EH (cell line): ENCODE measurements at regions not wholly inside any gene's neighbourhood (a gene's known extent, or its start where the extent isn't known, plus 50 kb on each side); places are given as distances from the start of the nearest gene placed in this dataset.
"Not testable (repeated sequence)": the region's sequence is repeated elsewhere in the genome, so short reads cannot be mapped to it uniquely, and the experiment has no call there.

Experiments
- DNase-seq: peaks from one replicate; pipeline ENCODE4 v3.0.0-alpha.2; 2015; ENCODE audit warnings: low read depth

DNA sequence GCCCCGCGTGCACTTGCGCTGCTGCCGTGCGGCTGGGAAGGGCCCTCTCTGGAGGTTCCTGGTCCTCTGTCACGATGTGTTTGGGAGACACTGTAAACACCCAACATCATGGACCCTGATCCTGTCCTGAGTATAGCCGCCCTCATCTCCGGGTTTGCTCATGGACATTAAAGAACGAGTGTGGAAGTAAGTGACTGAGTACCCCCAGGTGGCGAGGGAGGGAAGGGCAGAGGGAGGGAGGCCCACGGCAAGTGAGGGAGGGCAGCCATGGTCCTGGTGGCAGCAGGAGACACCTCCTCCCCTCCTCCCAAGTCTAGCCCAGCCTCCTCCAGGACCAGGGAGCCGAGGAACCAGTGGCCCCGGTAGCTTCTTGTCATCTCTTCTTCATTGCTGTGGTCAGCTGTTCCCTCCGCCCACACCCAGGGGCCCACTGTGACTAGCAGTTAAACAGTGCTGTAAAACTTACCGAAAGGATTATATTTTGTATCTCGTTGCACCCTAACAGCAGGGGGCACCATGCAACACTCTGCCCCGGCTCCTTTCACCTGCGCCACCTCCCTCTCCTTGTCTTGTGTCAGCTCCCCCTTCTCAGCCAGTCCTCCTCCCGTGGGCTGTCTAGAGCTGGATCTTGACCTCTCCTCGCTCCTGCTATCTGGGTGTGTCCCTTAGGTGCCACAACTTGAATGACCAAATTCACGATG, 566.5 kb upstream of the B3GAT1 start:
- no peak for DNase-seq

- no peak for DNase-seq
Measured at GRCh38 chr11:134976551-134976950, 564.5 kb upstream of the B3GAT1 start.

DNA sequence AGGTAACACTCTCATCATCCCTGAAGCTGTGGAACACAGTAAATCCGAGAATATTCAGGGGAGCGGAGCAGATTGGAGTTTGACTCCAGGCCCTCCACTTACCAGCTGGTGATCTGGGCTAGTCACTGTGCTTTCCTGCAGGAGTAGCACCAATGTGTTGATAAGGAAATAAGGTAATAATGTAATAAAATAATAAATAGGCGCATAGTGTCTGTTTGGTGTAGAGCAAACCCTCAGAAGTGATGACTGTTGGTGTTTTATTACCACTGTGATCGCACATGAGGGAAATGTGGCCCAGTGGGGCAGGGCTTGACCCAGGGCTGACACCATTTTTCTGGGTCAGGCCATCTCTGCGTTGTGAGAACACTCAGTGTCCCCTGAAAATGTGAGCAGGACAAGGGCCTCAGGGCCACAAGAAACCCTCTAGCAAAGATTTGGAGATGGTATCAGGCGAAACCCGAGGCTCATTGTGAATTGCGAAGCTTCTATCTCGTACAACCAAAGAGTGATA, 563.9 kb upstream of the B3GAT1 start:
- DNase-seq: no peak

DNA sequence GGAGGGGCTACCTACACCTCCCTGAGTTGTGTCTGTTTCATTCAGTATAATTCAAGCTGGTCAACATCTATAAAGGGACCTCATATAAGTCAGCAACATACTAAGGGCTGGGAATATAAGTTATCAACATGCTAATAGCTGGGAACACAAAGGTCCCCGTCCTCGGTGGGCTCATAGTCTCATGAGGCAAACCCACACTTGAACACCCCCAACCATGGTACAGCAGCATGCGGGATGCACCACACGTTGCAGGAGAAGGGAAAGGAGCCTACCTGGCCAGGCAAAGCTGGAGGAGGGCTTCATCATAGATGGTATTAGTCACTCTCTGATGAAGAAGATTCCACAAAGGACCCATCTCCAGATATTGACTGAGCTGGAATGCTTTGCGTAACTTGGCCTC, 561.8 kb upstream of the B3GAT1 start:
- no peak for DNase-seq

DNA sequence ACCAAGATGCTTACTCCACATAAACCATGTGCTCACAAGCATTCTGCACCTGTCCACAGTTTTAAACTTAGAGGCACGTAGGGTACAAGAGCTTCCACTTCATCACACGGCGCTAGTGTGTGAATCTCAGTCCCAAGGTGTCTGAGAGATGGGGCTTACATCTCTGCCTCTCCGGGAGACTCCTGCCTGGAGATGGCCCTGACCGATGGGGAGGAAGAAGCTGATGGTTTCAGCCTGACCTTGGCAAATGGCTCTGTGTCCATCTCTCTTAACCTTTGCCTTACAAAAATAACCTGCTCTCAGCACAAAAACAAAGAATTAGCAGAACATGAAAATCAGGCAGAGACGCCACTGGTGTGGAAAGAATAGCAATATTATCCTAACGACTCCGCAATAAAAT, 559.3 kb upstream of the B3GAT1 start:
- no peak for DNase-seq

DNA sequence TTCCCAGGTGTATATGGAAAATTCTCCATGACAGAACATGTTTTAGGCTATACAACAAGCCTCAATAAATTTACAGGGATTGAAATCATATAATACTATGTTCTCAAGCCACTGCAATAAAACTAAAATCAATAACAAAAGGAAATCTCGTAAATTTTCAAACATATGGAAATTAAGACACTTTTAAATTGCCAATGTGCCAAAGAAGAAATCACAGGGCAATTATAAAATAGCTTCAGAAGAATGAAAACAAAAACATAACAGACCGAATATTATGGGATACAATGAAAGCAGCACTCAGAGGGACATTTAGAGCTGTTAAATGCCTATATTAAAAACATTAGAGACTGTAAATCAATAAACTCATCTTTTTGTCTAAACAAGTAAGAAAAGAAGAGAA, 555.7 kb upstream of the B3GAT1 start:
- DNase-seq: no peak

DNA sequence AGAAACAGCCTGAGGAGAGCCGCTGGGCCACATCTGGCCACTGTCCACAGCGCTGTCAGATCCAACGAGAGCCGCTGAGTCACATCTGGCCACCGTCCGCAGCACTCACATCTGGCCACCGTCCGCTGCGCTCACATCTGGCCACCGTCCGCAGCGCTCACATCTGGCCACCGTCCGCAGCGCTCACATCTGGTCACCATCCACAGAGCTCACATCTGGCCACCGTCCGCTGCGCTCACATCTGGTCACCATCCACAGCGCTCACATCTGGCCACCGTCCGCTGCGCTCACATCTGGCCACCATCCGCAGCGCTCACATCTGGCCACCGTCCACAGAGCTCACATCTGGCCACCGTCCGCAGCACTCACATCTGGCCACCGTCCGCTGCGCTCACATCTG, 549.3 kb upstream of the B3GAT1 start:
- not testable (repeated sequence) for DNase-seq

- DNase-seq: no peak
Measured at GRCh38 chr11:134958870-134959269, 546.8 kb upstream of the B3GAT1 start.

DNA sequence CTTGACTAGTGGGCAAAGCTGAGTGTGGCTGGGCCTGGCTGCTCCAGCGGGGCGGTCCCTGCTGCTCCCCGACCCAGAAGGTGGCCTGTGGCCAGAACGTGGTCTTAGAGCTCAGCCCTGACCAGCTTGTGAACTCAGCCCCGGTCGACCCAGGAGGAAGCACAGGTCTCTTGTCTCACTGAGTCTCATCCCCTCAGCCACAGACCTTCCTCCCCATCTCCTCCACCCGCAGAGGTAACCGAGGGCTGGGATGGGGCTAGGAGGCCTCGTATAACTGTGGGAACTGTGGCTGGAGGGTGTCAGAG, 546.2 kb upstream of the B3GAT1 start:
- no peak for DNase-seq

DNA sequence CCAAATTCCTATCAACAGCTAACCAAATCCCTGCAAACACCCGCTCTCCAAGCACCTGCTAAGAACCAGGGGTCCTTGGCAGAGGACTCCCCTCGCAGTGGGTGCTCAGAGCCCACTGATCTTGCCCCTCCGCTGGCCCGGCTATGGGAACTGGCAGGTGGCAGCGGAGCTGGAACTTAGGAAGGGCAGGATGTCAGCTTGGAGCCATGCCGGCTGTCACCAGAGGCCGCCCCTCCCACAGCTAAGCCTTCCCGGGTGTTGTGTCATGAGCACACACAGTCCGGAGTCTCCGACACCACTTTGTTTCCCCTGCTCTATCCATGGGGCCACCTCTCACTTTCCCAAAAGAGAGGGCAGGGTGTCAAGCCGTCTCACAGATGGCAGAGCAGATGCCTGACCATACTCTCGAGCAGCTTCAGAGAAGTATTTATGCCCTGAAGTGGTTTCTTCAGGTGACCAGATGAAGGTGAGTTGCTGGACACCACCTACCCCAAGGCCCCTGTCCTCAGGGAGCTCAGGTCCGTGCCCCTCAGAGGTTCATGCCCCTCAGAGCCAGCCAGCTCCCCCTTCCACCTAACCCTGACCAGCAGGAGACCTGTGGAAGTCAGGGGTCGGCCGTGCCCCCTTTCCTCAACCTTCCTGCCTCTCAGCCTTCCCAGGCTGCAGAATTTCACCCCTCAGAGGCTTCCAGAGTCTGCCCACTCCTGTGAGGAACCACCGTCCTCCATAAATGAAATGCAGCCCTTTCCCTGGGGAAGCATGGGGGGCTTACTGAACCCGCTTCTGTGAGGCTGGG, 545.7 kb upstream of the B3GAT1 start:
- DNase-seq: no peak

- no peak for DNase-seq
Measured at GRCh38 chr11:134956450-134957210, 544.6 kb upstream of the B3GAT1 start.

DNA sequence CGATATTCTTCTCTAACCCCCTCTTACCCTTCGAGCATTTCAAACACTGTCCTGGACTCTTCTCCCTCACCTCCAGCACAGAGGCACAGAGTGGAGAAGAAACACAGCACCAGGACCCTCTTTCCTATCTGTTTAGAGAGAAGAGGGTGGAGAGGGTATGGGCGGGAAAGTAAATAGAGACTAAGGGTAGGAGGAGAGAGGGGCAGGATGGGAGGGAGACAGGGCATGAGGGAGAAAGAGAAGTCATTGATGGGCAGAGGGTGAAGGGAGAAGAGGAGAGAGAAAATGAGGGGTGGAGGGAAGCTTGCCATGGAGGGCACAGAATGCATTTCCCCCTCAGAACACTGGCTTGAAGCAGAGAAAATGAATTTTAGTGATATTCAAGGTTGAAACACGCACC, 543.9 kb upstream of the B3GAT1 start:
- DNase-seq: not testable (repeated sequence)

- DNase-seq: no peak
Measured at GRCh38 chr11:134955281-134955680, 543.2 kb upstream of the B3GAT1 start.

DNA sequence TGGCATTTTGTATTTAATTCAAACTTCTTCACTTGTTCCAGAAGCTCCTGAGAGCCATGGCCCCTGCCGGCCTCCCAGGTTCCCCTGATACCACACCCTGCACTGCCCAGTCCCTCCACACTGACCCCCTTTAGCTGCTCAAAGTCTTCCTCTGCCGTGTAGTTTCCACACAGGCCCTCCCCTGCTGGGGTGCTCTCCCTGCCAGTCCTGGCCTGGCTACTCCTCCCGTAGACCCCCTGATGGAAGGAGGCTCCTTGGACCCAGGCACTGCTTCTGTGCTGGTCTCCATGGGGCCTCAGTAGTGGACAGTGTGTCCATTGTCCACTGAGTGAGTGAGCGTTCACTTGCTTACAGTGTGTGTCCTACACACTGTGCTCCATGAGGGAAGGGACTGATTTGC, 542.4 kb upstream of the B3GAT1 start:
- DNase-seq: not testable (repeated sequence)

DNA sequence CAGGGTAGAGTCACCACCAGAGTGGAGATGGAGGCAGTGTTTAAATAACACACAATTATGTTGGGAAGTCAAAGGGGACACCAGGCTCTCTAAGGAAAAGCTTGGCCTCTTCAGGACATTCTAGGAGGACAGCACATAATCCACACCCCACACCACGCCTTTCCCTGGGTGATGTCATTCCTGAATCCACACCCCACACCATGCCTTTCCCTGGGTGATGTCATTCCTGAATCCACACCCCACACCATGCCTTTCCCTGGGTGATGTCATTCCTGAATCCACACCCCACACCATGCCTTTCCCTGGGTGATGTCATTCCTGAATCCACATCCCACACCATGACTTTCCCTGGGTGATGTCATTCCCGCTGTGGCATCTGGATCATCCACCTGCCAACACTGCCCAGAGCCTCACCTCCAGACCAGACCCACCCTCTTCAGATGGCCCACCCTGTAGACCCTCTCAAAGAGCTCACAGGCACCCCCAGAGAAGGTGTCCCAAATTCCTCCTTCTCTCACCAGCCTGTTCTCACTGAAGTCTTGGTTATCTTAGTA, 541.5 kb upstream of the B3GAT1 start:
- DNase-seq: not testable (repeated sequence)

- peak; percentile 69 for DNase-seq
Measured at GRCh38 chr11:134951305-134951700, 539.3 kb upstream of the B3GAT1 start.

- peak; percentile 70 for DNase-seq
Measured at GRCh38 chr11:134950692-134951304, 538.8 kb upstream of the B3GAT1 start.

DNA sequence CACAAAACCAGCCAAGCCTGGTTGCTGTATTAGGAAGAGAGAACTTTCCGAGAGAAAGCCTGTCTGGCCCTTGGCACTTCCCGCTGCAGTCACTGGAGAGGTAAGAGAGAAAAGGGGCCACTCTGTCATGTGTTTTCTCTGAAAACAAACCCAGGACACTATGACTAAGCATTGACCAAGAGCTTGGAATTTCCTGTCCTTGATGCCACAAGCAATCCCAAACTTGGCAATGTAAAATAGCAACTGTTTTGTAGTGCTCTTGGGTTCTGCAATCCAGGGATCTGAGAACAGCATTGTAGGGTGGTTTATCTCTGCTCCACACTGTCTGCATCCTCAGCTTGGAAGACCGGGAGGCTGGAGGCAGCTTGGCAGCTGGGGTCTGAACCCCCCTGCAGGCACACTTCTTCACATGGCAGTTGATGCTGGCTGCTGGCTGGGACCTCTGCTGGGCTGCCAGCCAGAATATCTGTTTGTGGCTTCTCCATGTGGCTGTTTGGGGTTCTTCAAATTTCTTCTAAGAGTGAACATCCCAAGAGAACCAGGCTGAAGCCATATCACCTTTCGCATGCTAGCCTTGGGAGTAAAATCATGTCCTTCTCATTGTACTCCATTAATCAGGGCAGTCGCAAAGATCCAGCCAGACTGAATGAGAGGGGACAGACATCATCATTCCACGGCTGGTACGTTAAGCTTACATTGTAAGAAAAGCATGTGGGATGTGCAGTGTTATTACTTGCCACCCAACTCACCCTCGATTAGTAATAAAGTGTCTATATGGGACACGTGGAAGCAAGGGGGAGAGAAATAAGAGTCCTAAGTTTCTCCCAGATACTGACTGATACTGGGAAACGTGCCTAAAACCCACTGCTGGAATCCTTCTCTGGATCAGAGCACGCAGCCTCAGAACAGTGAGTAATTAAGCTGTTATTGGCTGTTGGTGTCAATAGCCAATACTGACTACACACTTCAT, 537.4 kb upstream of the B3GAT1 start:
- peak; percentile 91 for DNase-seq

GRCh38 chr11:134947556-134947955, 535.5 kb upstream of the B3GAT1 start:
- DNase-seq: no peak

DNA sequence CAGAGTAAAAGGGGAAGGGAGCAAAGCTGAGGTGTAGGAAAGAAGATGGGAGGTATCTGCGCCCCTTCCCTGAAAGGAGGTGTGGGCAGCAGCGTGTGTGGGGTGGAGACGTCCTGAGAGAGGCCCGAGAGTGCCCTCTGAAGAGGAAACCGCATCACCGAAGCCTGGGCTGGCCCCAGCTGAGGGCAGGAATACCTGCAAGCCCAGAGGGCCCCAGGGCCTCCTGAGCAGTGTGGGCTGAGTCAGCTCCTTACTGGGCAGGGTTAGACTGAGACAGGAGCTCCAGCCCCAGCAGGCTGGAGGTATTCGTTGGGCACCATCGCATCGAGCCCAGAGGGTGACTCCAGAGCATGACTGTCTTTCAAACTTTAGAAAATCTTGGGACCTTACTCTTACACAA, 534.0 kb upstream of the B3GAT1 start:
- no peak for DNase-seq

DNA sequence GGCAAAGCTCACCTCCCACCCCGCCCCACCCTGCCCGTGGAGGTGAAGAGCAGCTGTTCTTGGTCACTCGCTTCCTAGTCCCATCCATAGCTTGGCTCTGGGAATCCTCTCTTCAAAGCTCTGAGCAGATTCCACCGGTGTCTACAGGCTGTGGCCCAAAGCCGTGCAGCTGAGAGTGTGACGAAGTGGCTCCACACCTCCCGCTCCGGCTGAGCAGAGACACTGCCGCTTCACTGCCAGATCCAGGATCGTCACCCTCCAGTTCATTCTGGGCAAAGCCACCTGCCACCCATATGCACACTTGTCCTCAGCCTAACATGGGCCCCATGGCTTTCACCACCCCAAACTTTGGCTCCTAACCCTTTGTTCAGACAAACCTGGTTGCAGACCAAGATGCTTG, 532.9 kb upstream of the B3GAT1 start:
- no peak for DNase-seq
